ENCODE measurements at regions not wholly inside any gene's neighbourhood (a gene's known extent, or its start where the extent isn't known, plus 50 kb on each side); places are given as distances from the start of the nearest gene placed in this dataset.

DNA sequence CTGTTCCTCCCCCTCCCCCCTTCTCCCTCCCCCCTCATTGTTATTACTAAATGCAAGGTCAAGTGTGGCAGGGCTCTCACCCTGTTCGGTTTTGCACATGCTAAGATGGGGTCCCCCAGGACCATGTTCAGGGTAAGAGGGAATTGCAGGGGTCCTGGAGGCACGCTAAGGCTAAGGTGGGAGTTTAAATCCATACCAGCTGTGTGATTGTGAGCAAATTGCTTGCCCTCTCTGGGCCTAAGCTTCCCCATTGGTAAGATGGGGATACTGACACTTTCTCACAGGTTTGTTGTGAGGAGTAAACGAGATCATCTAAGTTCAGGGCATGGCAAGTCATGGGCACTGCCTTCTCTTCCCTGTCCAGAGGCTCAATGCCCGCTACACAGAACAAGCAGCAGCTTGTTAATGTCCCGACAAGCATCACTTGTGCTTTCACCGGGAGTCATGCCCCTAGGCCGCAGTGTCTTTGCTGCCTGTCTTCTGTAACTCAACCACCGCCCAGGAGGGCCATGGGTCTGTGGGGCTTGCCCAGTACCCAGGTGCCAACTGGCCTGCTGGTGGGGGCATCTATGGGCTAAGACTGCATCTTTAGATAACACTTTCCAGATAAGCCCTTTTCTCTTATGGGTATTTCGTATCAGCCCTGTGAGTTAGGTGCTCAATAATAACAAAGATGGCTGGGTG lies 279.1 kb downstream of the MYCN start:
- TF ChIP-seq FOXM1 (IDR thresholded peaks at IDR 0.05; ENCODE audit: borderline replicate concordance) = no peak
- TF ChIP-seq SP1 (IDR thresholded peaks at IDR 0.05) = no peak
- TF ChIP-seq, protein P1, sequence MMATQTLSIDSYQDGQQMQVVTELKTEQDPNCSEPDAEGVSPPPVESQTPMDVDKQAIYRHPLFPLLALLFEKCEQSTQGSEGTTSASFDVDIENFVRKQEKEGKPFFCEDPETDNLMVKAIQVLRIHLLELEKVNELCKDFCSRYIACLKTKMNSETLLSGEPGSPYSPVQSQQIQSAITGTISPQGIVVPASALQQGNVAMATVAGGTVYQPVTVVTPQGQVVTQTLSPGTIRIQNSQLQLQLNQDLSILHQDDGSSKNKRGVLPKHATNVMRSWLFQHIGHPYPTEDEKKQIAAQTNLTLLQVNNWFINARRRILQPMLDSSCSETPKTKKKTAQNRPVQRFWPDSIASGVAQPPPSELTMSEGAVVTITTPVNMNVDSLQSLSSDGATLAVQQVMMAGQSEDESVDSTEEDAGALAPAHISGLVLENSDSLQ (IDR thresholded peaks at IDR 0.05) = no peak
- no peak for TF ChIP-seq TARDBP (IDR thresholded peaks at IDR 0.05)
- no peak for TF ChIP-seq ELF4 (IDR thresholded peaks at IDR 0.05)
- no peak for TF ChIP-seq CTBP1 (IDR thresholded peaks at IDR 0.05; ENCODE audit: borderline replicate concordance)
- no peak for TF ChIP-seq FOXA1 (IDR thresholded peaks at IDR 0.05)
- TF ChIP-seq L3MBTL2 (conservative IDR thresholded peaks at IDR 0.05) = no peak
- no peak for TF ChIP-seq BHLHE40 (IDR thresholded peaks at IDR 0.05; ENCODE audit: borderline replicate concordance)
- no peak for TF ChIP-seq HDGF (IDR thresholded peaks at IDR 0.05; ENCODE audit: borderline replicate concordance)
- no peak for TF ChIP-seq FOXK2 (IDR thresholded peaks at IDR 0.05)
- TF ChIP-seq ARNT (IDR thresholded peaks at IDR 0.05) = no peak
- no peak for TF ChIP-seq LEF1 (IDR thresholded peaks at IDR 0.05; ENCODE audit: borderline replicate concordance)
- TF ChIP-seq SUZ12 (IDR thresholded peaks at IDR 0.05) = no peak
